H1 (cell line): ENCODE measurements at regions not wholly inside any gene's neighbourhood (a gene's known extent, or its start where the extent isn't known, plus 50 kb on each side); places are given as distances from the start of the nearest gene placed in this dataset.

ENCODE experiments used
- CTCF ChIA-PET: fragments of 300-600 bp; sonication (Branson Sonifier 250); formaldehyde crosslinking; loops from one replicate; lab custom pipeline; 2021; ENCODE audit not compliant: partially characterized antibody; lab: Charles Lee
- POLR2A ChIA-PET: fragments of 300-600 bp; sonication (Branson Sonifier 250); formaldehyde crosslinking; loops from one replicate; lab custom pipeline; 2021; ENCODE audit warnings: inconsistent platforms; ENCODE audit not compliant: partially characterized antibody; lab: Charles Lee
- DNase-seq, 2 experiments: peaks; one replicate each; pipeline versions ENCODE4 v3.0.0 to v3.0.0-alpha.2; 2010 to 2022; ENCODE audit warnings: low spot score in 2 of 2, low read depth in 1 of 2, mixed read lengths in 1 of 2
- FAIRE-seq: peaks from 2 replicates; lab custom pipeline; 2011; peaks lifted over from hg19 to GRCh38; lab: Jason Lieb, UNC
- H2AFZ ChIP-seq: 2 replicates; pipeline ENCODE4 v1.8.1; 2012; ENCODE audit warnings: low read length, inconsistent platforms
- H2AK5ac ChIP-seq: 2 replicates; pipeline ENCODE4 v1.6.1; 2013; ENCODE audit warnings: low read depth, low read length
- H2BK120ac ChIP-seq: replicated peaks from 2 replicates; pipeline ENCODE3; 2013; ENCODE audit warnings: low read depth, low read length, inconsistent platforms
- H2BK12ac ChIP-seq: 2 replicates; pipeline ENCODE4 v1.6.1; 2013; ENCODE audit warnings: low read depth, low read length
- H2BK15ac ChIP-seq: 2 replicates; pipeline ENCODE4 v1.6.1; 2013; ENCODE audit warnings: low read length
- H2BK20ac ChIP-seq: 2 replicates; pipeline ENCODE4 v1.6.1; 2013; ENCODE audit warnings: low read length
- H2BK5ac ChIP-seq: 2 replicates; pipeline ENCODE4 v1.6.1; 2013; ENCODE audit warnings: low read depth, low read length
- H3K14ac ChIP-seq: 2 replicates; pipeline ENCODE4 v1.6.1; 2013; ENCODE audit warnings: inconsistent platforms; ENCODE audit not compliant: insufficient read length
- H3K18ac ChIP-seq: 2 replicates; pipeline ENCODE4 v1.6.1; 2013; ENCODE audit warnings: low read length; ENCODE audit errors: extremely low read depth
- H3K23ac ChIP-seq: 2 replicates; pipeline ENCODE4 v1.6.1; 2013; ENCODE audit warnings: inconsistent platforms; ENCODE audit not compliant: insufficient read length
- H3K23me2 ChIP-seq: 2 replicates; pipeline ENCODE4 v1.6.1; 2013; ENCODE audit warnings: low read depth, low read length
- H3K27ac ChIP-seq: 2 replicates; pipeline ENCODE4 v1.6.1; 2011; ENCODE audit warnings: low read depth, low read length, inconsistent platforms
- H3K27me3 ChIP-seq, 4 experiments: replicated peaks in 1 of 4; 1 replicate in 1 of 4; 2 replicates in 3 of 4; pipeline versions ENCODE4 v1.6.1 to v1.8.1; 2011 to 2013; ENCODE audit warnings: low read length in 3 of 4, mild to moderate bottlenecking in 3 of 4, inconsistent platforms in 2 of 4, mixed read lengths in 2 of 4, moderate library complexity in 1 of 4; ENCODE audit not compliant: control insufficient read depth in 3 of 4, insufficient read depth in 3 of 4; ENCODE audit errors: extremely low read depth in 1 of 4
- H3K36me3 ChIP-seq, 4 experiments: 2 replicates each; pipeline versions ENCODE4 v1.6.1 to v1.8.1; 2011 to 2013; ENCODE audit warnings: mild to moderate bottlenecking in 4 of 4, low read length in 3 of 4, moderate library complexity in 2 of 4, control low read depth in 1 of 4, inconsistent platforms in 1 of 4; ENCODE audit not compliant: insufficient read depth in 4 of 4, control insufficient read depth in 2 of 4
- H3K4ac ChIP-seq: replicated peaks from 2 replicates; pipeline ENCODE3; 2013; ENCODE audit warnings: low read length, low read depth, mixed read lengths, inconsistent platforms; ENCODE audit not compliant: insufficient read length
- H3K4me1 ChIP-seq, 4 experiments: replicated peaks in 1 of 4; 1 replicate in 1 of 4; 2 replicates in 3 of 4; pipeline versions ENCODE4 v1.6.1 to v1.8.1; 2011 to 2013; ENCODE audit warnings: low read length in 3 of 4, inconsistent platforms in 2 of 4, mixed read lengths in 1 of 4; ENCODE audit not compliant: insufficient read depth in 4 of 4, control insufficient read depth in 3 of 4
- H3K4me2 ChIP-seq, 2 experiments: 2 replicates each; pipeline versions ENCODE4 v1.6.1 to v1.8.1; 2011 to 2013; ENCODE audit warnings: low read depth in 2 of 2, low read length in 2 of 2, control low read depth in 1 of 2, inconsistent platforms in 1 of 2, mild to moderate bottlenecking in 1 of 2; ENCODE audit not compliant: insufficient read depth in 1 of 2
- H3K4me3 ChIP-seq, 4 experiments: fragments of 200-600, 300-600 bp in 1 of 4; sonication (generic), shearing (Covaris generic), sonication (Bioruptor Twin) in 1 of 4; 2 replicates each; pipeline versions ENCODE4 v1.5.1 to v1.8.1; 2011 to 2016; ENCODE audit warnings: low read length in 4 of 4, low read depth in 3 of 4, control low read depth in 2 of 4, inconsistent platforms in 2 of 4, mild to moderate bottlenecking in 2 of 4, mixed read lengths in 1 of 4, moderate library complexity in 1 of 4; ENCODE audit not compliant: insufficient read depth in 2 of 4; ENCODE audit errors: extremely low read depth in 1 of 4
- H3K56ac ChIP-seq: replicated peaks from 2 replicates; pipeline ENCODE3; 2013; ENCODE audit warnings: low read depth, mild to moderate bottlenecking, mixed read lengths, low read length, inconsistent platforms; ENCODE audit not compliant: insufficient read length
- H3K79me1 ChIP-seq: 2 replicates; pipeline ENCODE4 v1.6.1; 2013; ENCODE audit warnings: low read depth, low read length, control low read depth
- H3K79me2 ChIP-seq, 2 experiments: 2 replicates each; pipeline versions ENCODE4 v1.6.1 to v1.8.1; 2012 to 2013; ENCODE audit warnings: low read length in 2 of 2, mild to moderate bottlenecking in 2 of 2, inconsistent platforms in 1 of 2; ENCODE audit not compliant: insufficient read depth in 2 of 2, control insufficient read depth in 1 of 2
- H3K9ac ChIP-seq, 4 experiments: replicated peaks in 1 of 4; 1 replicate in 1 of 4; 2 replicates in 3 of 4; pipeline versions ENCODE4 v1.6.1 to v1.8.1; 2011 to 2013; ENCODE audit warnings: low read depth in 3 of 4, low read length in 3 of 4, control low read depth in 2 of 4, mild to moderate bottlenecking in 2 of 4, moderate library complexity in 2 of 4, inconsistent platforms in 1 of 4; ENCODE audit errors: extremely low read depth in 1 of 4
- H3K9me3 ChIP-seq, 2 experiments: 2 replicates each; pipeline versions ENCODE4 v1.6.1 to v1.8.1; 2012 to 2013; ENCODE audit warnings: mild to moderate bottlenecking in 2 of 2, moderate library complexity in 2 of 2, control low read depth in 1 of 2, inconsistent platforms in 1 of 2, low read depth in 1 of 2, low read length in 1 of 2, mixed read lengths in 1 of 2; ENCODE audit not compliant: insufficient read depth in 2 of 2
- H4K20me1 ChIP-seq, 2 experiments: replicated peaks in 1 of 2; 2 replicates each; pipeline versions ENCODE3 to v1.8.1; 2011 to 2013; ENCODE audit warnings: inconsistent platforms in 2 of 2, low read length in 2 of 2, mild to moderate bottlenecking in 1 of 2; ENCODE audit not compliant: insufficient read depth in 2 of 2, control insufficient read depth in 1 of 2
- H4K5ac ChIP-seq: 2 replicates; pipeline ENCODE4 v1.6.1; 2013; ENCODE audit warnings: low read length, low read depth, mixed read lengths, inconsistent platforms; ENCODE audit not compliant: insufficient read length
- H4K8ac ChIP-seq: 2 replicates; pipeline ENCODE4 v1.8.0; 2013; ENCODE audit warnings: mild to moderate bottlenecking, moderate library complexity, low read length, inconsistent platforms; ENCODE audit not compliant: insufficient read depth; ENCODE audit errors: extremely low read depth
- H4K91ac ChIP-seq: replicated peaks from 2 replicates; pipeline ENCODE3; 2013; ENCODE audit warnings: low read length, mixed read lengths, inconsistent platforms; ENCODE audit not compliant: insufficient read length
- BRCA1 ChIP-seq: IDR thresholded peaks from 2 replicates; pipeline ENCODE4 v1.6.1; 2012; ENCODE audit warnings: low read depth, low read length, improper control_type of control experiment
- CHD2 ChIP-seq: IDR thresholded peaks from 2 replicates; pipeline ENCODE4 v1.6.1; 2012; ENCODE audit warnings: low read length, improper control_type of control experiment
- CTCF ChIP-seq, 3 experiments: IDR thresholded peaks; 1 replicate in 2 of 3; 2 replicates in 1 of 3; pipeline versions ENCODE4 v1.5.1 to v1.6.1; 2011; ENCODE audit warnings: low read length in 3 of 3, mild to moderate bottlenecking in 3 of 3, inconsistent platforms in 2 of 3, low read depth in 1 of 3, moderate library complexity in 1 of 3; ENCODE audit not compliant: insufficient read depth in 1 of 3; ENCODE audit errors: control extremely low read depth in 1 of 3
- EGR1 ChIP-seq: IDR thresholded peaks from 2 replicates; pipeline ENCODE4 v1.6.1; 2011; ENCODE audit warnings: low read depth, low read length, borderline replicate concordance
- GABPA ChIP-seq: IDR thresholded peaks from 2 replicates; pipeline ENCODE4 v1.6.1; 2011; ENCODE audit warnings: mild to moderate bottlenecking, low read length, moderate library complexity, borderline replicate concordance; ENCODE audit not compliant: insufficient read depth
- KDM1A ChIP-seq: fragments of 200-600, 300-600 bp; sonication (generic); IDR thresholded peaks from 2 replicates; pipeline ENCODE4 v1.7.1; 2016; ENCODE audit warnings: mild to moderate bottlenecking, low read length, borderline replicate concordance
- KDM5A ChIP-seq: fragments of 200-600 bp; IDR thresholded peaks from 2 replicates; pipeline ENCODE4 v1.7.1; 2012; ENCODE audit warnings: mild to moderate bottlenecking, low read length, inconsistent platforms, mixed read lengths
- MAFK ChIP-seq: IDR thresholded peaks from 2 replicates; pipeline ENCODE4 v1.6.1; 2012; ENCODE audit warnings: low read depth, mild to moderate bottlenecking, improper control_type of control experiment, low read length
- POLR2A ChIP-seq, 2 experiments: IDR thresholded peaks; 1 replicate in 1 of 2; 2 replicates in 1 of 2; pipeline ENCODE4 v1.6.1; 2011; ENCODE audit warnings: low read depth in 2 of 2, low read length in 2 of 2, mild to moderate bottlenecking in 2 of 2; ENCODE audit errors: control extremely low read depth in 1 of 2
- POLR2AphosphoS5 ChIP-seq: IDR thresholded peaks from 2 replicates; pipeline ENCODE4 v1.6.1; 2011; ENCODE audit warnings: low read depth, low read length
- RFX5 ChIP-seq: IDR thresholded peaks from 2 replicates; pipeline ENCODE4 v1.6.1; 2011; ENCODE audit warnings: low read depth, low read length, improper control_type of control experiment, borderline replicate concordance
- SIRT6 ChIP-seq: IDR thresholded peaks from one replicate; pipeline ENCODE4 v1.7.1; 2012; ENCODE audit warnings: low read length, inconsistent platforms
- SP4 ChIP-seq: IDR thresholded peaks from 2 replicates; pipeline ENCODE4 v1.6.1; 2012; ENCODE audit warnings: low read length, inconsistent platforms
- TAF7 ChIP-seq: optimal IDR thresholded peaks from 2 replicates; pipeline ENCODE3; 2011; ENCODE audit warnings: low read depth, mild to moderate bottlenecking, inconsistent platforms, low read length, moderate library complexity, borderline replicate concordance

GRCh38 chr3:35144011-35144410 lies 495.3 kb upstream of the ARPP21 start:
- H2BK120ac ChIP-seq: no peak overlapping the region
- DNase-seq (no peak), FAIRE-seq (no peak)
- no peak overlapping the region for H3K14ac ChIP-seq
- H3K4ac ChIP-seq: no peak overlapping the region
- no peaks in the 10 kb centered on the region for H3K27me3 ChIP-seq
- H3K23ac ChIP-seq: no peak overlapping the region
- H2AK5ac ChIP-seq: no peak overlapping the region
- no peak overlapping the region for H3K9ac ChIP-seq
- H4K20me1 ChIP-seq: no peaks in the 10 kb centered on the region
- no peak overlapping the region for H2BK12ac ChIP-seq
- H2BK15ac ChIP-seq: no peak overlapping the region
- no peak overlapping the region for H3K4me2 ChIP-seq
- no peak overlapping the region for H4K5ac ChIP-seq
- H2BK5ac ChIP-seq: no peak overlapping the region
- H4K91ac ChIP-seq: no peak overlapping the region
- H4K8ac ChIP-seq: no peak overlapping the region
- no peak overlapping the region for H2AFZ ChIP-seq
- CTCF ChIA-PET: no interaction called here
- H3K9me3 ChIP-seq: peaks cover 0 to 2% of the 10 kb centered on the region in 2 experiments; a peak in 1 of 4 replicates
- no peaks in the 10 kb centered on the region for H3K36me3 ChIP-seq
- no peaks in the 10 kb centered on the region for H3K23me2 ChIP-seq
- no peaks in the 10 kb centered on the region for H3K79me1 ChIP-seq
- H2BK20ac ChIP-seq: no peak overlapping the region
- H3K79me2 ChIP-seq: no peaks in the 10 kb centered on the region
- no peak overlapping the region for H3K27ac ChIP-seq
- peaks cover 0 to 3% (median 2%) of the 10 kb centered on the region in 4 experiments; a peak in 2 of 7 replicates for H3K4me1 ChIP-seq
- H3K56ac ChIP-seq: no peak overlapping the region
- no peak overlapping the region for H3K18ac ChIP-seq
- no peak overlapping the region for H3K4me3 ChIP-seq
- POLR2A ChIA-PET: no interaction called here
- TF ChIP-seq GABPA (no peak), POLR2A (IDR thresholded peaks at IDR 0.05; ENCODE audit: control extremely low read depth in 1 of 2, low read depth in 2 of 2, low read length in 2 of 2) (no peak), MAFK (no peak), BRCA1 (no peak), SP4 (no peak), SIRT6 (no peak), EGR1 (no peak), RFX5 (no peak), CHD2 (no peak), POLR2AphosphoS5 (no peak), TAF7 (no peak), KDM5A (no peak), KDM1A (no peak), CTCF (IDR thresholded peaks at IDR 0.05; ENCODE audit: control extremely low read depth in 1 of 3, insufficient read depth in 1 of 3, low read depth in 1 of 3, low read length in 3 of 3) (no peak)
